ENCODE measurements at regions not wholly inside any gene's neighbourhood (a gene's known extent, or its start where the extent isn't known, plus 50 kb on each side); places are given as distances from the start of the nearest gene placed in this dataset.

DNA sequence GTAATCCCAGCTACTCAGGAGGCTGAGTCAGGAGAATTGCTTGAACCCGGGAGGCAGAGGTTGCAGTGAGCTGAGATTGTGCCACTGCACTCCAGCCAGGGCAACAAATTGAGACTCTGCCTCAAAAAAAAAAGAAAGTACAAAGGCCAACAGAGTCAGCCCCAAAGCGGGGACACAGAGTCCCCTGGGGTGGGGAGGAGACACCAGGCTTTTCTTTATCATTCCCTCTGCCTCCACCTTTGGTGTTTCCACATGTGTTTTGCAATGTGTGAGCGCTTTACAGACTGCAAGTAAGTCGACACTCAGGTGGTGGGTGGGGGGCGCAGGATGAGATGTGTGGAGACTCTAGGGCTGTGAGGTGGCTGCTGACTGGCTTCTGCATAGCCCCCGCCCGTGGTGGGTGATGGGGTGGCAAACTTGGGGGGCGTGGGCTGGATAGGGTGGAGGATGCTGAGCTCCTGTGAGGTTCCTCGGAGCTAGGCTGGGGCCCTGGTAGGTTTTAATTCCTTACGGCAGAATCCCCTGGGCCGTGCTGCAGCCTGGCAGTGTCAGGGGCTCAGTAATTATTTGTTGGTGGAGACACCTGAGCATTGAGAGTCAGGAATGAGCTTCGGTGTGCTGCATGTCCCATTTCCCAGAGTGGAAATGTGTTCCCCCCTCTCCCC lies 177.2 kb downstream of the CTTN start:
- DNase-seq = no peak

DNA sequence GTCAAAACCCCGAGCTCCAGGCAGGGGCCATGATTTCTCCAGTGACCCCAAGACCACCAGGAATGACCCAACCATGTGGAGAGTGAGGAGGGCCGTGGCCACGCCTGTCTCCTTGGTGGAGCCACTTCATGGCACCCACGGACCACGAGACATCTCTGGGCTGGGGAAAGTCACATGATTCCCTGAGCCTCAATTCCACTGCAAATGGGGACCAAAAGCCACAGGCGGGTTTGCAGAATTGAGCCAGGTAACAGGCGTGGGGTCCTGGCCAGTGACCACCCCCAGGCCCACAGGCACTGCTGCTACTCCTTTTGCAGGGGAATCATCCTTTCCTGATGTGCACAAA lies 178.9 kb downstream of the CTTN start:
- DNase-seq = no peak

DNA sequence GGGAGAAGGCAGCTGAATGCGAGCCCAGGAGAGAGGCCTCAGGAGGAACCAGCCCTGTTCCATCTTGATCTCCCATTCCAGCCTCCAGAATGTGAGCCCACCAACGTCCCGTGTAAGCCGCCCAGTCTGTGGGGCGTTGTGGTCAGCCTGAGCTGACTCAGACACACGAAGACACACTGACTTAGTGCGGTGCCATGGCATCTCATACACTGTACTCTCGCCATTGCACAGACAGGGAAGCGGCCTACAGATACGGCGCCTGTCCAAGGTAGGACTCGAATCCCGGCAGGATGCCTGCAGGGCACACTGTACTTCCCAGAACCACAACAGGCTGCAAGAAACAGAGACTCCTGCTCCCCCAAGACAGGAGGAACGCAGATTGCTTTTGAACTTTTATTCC lies 179.6 kb downstream of the CTTN start:
- no peak for DNase-seq

DNA sequence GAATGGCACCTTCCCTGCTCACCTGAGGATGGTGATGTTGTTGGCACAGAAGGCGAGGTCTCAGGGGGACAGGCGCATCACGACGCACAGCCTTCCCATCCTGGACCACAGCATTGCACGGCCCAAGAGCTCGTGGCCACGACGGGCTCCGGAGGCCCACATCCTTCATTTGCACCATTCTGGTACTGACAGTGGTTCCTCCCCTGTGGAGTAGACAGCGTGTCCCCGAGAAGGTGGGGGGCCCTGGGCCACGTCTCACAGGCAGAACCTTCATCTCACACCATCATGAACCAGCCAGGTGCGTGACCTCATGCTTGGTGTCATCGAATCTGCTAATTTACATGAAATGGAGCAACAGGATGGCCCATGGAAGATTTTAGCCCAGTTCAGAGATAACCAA lies 180.0 kb downstream of the CTTN start:
- no peak for DNase-seq

DNA sequence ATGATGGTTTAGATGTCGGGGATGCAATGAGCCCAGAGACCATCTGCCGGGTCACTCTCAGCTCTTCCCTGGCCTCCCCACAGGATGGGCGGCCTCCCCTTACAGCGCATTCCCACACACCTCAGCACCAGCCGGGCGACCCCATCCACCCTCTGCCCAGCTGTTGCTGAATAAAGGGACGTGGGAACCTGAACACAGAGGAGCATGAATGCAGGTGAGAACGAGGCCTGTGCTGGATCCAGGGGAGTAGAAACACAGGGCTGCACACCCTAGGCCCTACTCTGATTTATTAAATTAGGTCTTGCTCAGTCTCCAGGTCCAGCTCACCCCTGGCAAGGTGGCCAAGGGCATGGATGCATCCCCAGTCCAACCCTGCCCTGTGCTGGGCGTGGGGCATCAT lies 180.5 kb downstream of the CTTN start:
- no peak for DNase-seq

DNA sequence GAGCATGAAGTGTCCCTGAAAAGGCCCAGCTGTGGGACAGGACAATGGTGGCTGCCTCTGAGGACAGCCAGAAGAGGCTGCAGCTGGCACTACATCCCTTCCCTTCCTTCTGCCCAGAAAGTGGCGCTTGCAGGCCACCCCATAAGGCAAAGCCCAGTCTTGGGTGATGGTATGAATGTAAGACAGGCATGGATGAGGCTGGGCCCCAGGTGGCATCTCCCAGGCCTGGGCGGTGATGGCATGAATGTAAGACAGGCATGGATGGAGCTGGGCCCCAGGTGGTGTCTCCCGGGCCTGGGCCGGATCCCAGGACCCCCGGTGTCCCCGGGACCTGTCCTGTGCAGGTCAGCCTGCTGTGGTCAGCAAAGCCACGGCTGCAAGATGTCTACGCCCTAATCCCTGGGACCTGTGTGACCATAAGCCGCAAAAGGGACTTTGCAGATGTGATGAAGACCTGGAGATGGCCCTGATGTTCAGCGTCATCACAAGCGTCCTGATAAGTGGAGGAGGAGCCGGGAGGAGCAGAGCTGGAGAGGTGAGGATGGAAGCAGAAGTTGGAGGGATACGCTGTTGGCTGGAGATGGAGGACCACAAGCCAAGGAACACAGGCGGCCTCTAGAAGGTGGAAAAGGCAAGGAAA lies 181.1 kb downstream of the CTTN start:
- DNase-seq = no peak

DNA sequence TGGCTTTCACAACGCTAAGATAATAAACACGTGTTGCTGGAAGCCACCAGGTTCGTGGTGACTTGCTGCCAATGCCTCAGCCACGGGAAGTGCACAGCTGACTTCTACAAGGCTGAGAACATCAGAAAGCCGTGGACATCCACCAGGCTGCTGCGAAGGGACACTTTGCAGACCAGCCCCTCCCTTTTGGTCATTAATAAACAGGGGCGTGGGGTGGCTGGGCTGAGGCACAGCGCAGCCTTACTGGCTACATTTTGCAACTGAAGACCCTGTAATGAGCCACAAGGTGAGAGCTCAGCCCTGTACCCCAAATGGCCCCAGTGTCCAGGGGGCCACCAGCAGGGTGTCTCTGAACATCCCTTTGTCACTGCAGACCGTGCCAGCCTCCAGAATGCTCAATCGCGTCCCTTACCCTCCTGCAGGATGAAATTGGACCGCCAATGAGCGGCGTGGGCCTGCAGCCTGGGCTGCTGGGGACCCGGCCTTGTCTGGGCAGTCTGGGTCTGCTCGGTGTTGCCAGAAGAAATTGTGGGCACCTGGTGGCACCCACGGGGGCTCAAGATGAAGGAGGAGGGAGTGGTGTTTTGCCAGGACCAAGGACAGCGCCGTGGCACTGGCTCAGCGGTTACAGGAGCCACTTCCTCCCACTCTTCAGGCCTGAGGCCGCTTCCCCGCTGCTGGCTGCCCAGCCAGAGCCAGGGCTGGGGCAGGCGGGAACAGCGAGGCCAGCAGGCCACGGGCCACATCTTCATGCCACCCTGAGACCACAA lies 181.9 kb downstream of the CTTN start:
- DNase-seq = no peak

DNA sequence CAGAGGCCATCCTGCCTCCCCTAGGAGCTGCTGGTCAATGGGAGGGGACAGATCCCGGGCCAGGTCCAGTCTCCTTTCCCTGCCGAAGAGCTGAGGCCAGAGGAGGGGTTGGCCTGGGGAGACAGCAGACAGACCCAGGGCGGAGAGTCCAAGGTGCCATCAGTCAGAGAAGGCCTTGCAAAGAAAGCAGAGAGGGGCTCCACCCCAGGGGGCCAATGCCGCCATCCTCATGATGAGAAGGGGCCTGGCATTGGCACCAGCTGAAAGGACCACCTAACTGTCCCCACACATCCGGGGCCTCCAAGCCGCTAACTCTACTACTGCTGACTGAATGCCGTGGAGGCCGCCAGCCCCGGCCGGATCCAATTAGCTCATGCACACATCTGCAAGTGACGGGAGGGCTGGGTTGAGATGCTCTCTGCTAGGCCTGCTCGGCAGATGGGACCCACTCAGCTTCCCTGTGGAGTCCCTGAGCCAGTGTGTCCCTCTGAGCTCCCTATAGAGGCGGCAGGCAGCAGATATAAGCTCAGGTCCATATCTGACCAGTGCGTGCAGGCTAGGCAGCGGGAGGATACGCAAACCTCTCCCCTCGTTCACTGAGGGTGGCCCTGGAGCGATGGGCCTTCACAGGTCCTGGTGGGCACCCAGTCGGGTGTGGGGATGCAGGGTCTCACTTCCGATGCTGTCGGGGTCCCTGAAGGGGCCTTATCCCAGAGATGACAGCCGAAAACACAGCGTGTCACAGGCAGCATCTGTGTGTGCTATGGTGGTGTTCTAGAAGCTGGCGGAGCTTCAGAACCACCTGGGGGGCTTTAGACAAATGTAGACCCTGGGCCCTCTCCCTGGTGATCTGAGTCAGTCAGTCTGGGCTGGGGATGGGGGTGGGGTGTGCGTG lies 183.9 kb downstream of the CTTN start:
- DNase-seq = no peak

DNA sequence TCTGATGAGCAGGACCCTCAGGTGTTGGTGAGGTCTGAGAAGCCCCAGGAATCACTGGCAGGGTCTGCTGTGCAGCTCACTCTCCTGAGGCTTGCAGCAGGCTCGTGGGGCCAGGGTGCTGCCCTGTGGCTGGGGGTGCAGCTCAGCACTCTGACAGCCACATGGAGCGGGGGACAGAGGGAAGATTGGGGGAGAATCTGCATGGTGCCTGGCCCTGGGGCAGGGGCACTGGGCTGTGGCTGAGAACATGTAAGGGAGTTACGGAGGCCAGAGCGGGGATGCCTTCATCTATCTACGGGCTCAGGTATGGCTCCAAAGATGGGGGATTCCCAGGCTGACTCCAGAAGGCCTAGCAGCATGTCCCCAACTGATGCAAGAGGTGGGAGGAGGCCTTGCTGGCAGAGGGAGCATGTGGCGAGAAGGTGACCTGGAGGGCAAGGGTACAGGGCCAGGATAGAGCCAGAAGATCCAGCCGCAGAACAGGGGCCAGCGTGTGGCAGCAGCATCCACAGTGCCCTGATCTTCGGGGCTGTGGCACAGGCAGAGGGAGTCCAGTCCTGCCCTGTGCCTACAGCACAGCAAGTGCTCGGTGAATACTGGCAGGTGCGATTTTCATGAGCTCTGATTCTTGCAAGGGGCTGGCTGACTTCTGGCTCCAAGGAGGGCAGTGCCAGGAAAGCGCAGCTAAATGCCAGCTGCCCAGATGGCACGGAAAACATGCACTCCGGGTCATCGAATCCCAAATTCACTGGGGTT lies 184.7 kb downstream of the CTTN start:
- DNase-seq = no peak

DNA sequence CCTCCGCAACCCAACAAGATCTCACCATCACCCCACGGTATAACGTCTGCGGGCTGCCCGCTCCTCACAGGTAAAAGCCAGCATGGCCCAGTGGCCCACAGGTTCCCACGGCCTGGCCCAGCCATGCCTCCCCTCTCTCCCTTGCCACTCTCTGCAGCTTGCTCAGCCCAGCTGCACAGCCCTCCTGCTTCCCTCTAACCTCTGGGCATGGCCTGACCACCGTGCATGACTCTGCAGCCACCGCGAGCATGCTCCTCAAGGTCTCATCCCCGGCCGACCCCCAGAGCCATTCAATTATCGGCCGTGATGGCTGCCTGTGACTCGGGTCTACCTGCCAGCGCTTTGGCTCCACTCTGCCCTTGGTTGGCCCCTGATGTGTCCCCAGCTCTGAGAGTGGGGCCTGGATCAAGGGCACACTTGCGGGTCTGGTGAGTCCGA lies 185.5 kb downstream of the CTTN start:
- DNase-seq = no peak

DNA sequence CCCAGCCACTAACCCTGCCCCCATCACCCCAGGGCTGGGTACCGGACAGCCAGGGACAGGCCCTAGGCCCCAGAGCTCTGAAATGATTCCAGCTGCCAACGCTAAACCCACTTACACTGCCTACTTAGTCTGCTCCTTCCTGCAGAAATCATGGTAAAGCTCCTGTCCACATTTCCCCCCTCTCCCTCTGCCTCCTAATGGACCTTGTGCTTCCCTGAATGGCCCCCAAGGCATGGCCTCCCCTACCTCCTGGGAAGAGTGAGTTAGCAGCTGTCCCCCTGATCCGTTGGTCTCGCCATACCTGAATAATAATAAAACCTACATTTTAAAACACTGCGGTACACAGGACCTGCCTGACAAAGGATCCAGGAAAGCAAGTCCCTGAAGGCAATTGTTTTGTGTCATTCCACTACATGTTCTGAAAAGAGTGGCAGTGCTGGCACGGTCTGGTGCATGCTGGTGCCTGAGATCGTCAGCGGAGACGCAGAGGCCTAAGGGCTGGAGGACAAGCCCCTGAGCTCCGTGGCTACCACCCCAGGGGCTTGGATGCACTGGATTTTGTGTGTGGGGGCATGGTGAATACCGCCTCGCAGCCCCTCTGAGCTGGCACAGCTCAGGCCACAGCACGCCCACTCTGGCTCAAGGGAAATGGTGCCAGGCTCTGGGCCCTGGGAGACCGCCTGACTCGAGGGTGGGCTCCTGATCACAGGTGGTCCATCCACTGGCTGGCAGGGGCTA lies 186.3 kb downstream of the CTTN start:
- no peak for DNase-seq

DNA sequence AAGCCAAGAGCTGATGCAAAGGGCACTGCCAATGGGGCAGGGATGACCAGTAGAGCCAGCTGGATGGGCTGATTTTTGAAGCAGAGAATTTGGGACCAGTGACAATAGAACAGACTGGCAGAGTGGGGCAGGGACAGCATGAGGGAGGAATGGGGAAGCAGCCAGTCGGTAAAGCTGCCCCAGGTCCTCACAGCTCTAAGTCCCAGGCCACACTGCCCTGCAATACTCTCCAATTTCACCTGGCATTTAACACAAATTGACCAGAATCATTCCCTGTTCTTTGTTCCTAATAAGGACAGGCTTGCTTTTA lies 186.9 kb downstream of the CTTN start:
- DNase-seq = no peak

DNA sequence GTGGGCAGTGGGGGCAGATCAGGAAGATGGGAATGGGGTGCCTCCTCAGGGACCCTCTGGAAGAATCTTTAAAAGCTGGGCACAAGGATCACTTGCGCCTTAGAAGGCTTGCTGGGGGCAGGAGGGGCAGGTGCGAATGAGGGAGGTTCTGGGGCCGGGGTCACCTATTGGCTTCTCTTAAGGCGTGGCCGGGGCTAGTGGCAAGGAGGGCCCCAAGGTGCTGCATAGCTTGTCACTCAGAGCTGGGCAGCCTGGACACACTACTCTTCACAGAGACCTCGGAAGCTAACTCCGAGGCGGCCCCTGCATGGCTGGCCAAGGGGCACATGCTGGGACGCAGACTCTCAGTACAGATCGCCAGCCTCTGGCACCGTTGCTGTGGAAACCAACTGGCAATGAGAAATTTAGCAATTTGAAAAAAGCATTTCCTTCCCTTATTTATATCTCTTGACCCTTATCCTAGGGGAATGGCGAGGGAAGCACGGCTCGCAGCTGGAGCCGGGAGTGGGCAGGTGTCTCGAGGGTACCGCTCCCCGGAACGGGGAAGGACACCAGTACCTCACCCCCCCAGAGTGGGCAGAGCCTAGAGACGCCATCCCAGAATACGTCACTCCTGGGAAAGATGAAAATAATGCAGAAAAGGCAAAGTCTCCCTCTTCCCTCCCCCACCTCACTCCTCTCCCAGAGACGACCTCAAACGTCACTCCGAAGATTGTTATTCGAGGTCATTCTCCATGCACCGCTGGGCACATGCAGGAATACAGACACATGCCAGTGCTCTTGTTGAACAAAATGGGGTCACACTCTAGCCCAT lies 188.1 kb downstream of the CTTN start:
- no peak for DNase-seq

DNA sequence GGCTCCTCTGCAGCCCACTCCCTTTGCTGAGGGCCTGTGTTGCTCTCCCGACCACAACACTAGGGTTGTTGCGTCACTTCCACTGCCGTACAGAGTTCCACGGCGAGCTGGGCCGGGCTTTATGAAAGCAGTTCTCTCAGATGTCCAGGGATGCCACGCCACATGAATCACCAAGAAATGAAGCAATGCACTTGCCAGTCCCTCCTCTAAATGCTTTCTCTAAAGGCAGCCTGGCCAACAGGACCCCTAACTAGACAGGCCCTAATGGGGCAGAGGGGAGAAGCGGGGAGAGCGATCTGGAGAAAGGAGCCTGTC lies 188.7 kb downstream of the CTTN start:
- DNase-seq = no peak

DNA sequence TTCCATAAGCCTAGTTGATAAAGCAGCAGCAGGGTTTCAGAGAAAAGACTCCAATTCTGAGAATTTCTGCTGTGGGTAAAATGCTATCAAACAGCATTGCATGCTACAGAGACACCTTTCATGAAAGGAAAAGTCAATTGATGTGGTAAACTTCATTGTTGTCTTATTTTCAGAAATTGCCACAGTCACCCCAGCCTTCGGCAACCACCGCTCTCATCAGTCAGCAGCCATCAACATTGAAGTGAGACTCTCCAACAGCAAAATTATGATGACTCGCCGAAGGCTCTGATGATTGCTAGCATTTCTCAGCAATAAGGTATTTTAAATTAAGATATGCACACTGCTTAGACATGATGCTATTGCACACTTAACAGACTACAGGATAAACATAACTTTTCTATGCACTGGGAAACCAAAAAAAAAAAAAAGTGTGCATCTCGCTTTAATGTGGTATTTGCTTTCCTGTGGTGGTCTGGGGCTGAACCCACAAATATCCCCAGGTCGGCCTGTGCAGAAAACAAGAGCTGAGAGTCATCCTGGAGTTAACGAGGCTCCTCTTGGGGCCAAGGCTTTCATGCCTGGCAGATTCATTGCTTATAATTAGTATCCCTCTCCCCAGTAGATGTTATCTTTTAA lies 192.1 kb downstream of the CTTN start:
- DNase-seq = no peak

DNA sequence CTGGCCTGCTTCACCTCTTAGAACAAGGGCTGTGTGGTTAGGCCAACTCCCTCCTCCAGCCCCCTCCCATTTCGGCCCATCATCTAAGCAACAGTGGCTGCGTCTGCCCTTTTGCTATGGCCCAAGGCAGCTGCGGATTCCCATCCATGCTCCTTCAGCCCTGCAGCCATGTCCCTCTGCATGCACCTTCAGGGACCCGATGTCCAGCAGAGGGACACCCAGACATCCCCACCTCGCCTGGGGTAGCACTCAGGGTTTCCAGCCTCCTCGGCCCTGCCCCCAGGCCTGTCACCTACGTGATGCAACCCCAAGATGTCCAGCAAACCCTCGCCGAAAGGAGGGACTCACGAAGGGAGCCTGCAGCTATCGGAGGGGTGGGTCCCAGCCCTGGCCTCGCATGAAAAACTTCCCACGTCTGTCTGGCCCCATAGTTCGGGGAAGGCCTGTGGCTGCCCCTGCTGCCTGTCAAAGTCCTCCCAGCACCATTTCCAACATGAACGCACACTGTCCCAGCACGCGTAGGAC lies 194.4 kb downstream of the CTTN start:
- DNase-seq = no peak

DNA sequence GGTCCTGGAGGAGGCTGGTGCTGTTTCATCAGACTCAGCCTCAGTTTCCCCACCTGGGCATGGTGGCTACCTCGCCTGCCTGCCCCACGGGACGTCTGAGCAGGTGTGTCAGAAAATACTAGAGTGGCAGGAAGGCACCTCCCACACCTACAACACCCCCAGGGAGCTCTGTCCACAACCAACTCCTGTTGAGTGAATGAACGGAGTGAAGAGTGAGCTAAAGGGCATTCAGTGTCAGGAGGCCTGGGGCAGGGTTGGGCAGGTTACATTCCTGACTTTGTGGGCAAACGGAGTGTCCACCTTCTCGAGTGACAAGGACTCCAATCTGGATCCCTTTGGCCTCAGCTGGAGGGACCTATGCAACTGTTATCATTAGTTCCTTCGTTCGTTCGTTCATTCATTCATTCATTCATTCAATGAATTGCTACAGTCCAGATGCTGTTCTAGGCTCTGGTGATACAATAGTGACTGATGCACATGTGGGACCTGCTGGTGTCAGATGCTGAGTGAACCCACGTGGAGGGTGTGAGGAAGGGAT lies 195.2 kb downstream of the CTTN start:
- no peak for DNase-seq

DNA sequence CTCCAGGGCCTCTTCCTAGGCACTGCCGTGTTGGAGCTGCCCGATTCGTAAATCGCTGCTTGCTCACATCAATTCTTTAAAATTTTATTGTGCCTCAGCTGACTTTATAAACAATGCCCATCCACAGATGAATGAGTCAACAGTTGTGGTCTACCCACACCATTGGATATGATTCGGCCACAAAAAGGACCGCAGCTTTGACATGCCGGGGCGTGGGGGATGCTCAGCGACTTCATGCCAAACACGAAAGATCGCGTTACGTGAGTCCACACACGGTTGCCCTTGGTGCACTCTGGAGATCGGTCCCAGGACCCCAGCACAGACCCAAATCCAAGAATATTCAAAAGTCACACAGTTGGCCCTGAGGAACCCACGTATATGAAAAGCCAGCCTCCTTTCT lies 195.7 kb downstream of the CTTN start:
- DNase-seq = no peak

DNA sequence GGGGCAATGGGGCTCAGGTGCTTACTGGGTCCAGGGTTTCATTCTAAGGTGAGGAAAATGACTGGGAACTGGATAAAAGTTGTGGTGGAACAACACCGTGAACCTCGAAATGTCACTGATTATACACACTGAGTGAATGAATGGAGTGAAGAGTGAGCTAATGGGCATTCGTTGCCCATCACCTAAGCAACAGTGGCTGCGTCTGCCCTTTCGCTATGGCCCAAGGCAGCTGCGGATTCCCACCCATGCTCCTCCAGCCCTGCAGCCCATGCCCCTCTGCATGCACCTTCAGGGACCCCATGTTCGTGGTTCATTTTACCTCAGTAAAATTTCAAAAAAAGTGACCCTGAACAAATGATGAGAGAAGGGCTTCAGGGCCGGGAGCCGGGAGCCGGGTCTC lies 196.3 kb downstream of the CTTN start:
- no peak for DNase-seq

DNA sequence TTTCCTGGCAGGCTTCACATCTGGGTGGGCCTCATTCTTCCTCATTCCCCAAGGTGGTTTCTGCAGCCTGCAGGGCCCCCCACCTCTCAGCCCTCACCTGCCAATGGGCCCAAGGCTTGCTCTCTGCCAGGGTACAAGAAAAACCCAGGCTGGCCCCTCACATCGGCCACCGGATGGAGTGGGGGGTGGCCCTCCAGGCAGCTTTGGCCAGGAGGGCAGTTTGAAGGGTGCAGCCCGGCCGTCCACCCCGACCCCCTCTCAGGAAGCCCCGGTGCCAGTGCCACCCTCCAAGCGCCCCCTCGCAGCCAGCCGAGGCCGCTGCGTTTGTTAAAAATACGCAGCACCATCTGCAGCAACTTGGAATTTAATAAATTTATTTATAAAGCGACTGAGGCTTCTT lies 196.7 kb downstream of the CTTN start:
- no peak for DNase-seq

Data from T1000 (cell line).